HK-2 (cell line): ENCODE measurements at regions not wholly inside any gene's neighbourhood (a gene's known extent, or its start where the extent isn't known, plus 50 kb on each side); places are given as distances from the start of the nearest gene placed in this dataset.

Source experiments
- DNase-seq: peaks from one replicate; pipeline ENCODE4 v3.0.0-alpha.2; 2018; ENCODE audit not compliant: unreplicated experiment

- DNase-seq, result no peak
Measured at GRCh38 chr12:105843986-105844760, 294.6 kb downstream of the NUAK1 start.

GRCh38 chr12:105846331-105846730 is 292.4 kb downstream of the NUAK1 start:
- DNase-seq, result no peak

GRCh38 chr12:105847068-105847467 is 291.7 kb downstream of the NUAK1 start:
- no peak for DNase-seq

GRCh38 chr12:105848286-105848685 is 290.5 kb downstream of the NUAK1 start:
- no peak for DNase-seq

- DNase-seq, result no peak
Measured at GRCh38 chr12:105850103-105850968, 288.4 kb downstream of the NUAK1 start.

GRCh38 chr12:105852496-105852895 is 286.3 kb downstream of the NUAK1 start:
- no peak for DNase-seq

- no peak for DNase-seq
Measured at GRCh38 chr12:105852951-105853350, 285.8 kb downstream of the NUAK1 start.

GRCh38 chr12:105854071-105854470 is 284.7 kb downstream of the NUAK1 start:
- DNase-seq, result no peak

- no peak for DNase-seq
Measured at GRCh38 chr12:105855361-105856047, 283.2 kb downstream of the NUAK1 start.

- DNase-seq, result no peak
Measured at GRCh38 chr12:105856048-105856405, 282.7 kb downstream of the NUAK1 start.

- no peak for DNase-seq
Measured at GRCh38 chr12:105858981-105859710, 279.6 kb downstream of the NUAK1 start.

- no peak for DNase-seq
Measured at GRCh38 chr12:105860561-105861207, 278.1 kb downstream of the NUAK1 start.

GRCh38 chr12:105861227-105861626 is 277.5 kb downstream of the NUAK1 start:
- no peak for DNase-seq

- no peak for DNase-seq
Measured at GRCh38 chr12:105862163-105862821, 276.5 kb downstream of the NUAK1 start.

- no peak for DNase-seq
Measured at GRCh38 chr12:105864316-105864715, 274.4 kb downstream of the NUAK1 start.

GRCh38 chr12:105864901-105865300 is 273.9 kb downstream of the NUAK1 start:
- no peak for DNase-seq

- no peak for DNase-seq
Measured at GRCh38 chr12:105865886-105866285, 272.9 kb downstream of the NUAK1 start.

- DNase-seq, result no peak
Measured at GRCh38 chr12:105874121-105874520, 264.6 kb downstream of the NUAK1 start.

- DNase-seq, result no peak
Measured at GRCh38 chr12:105876396-105876927, 262.3 kb downstream of the NUAK1 start.

GRCh38 chr12:105878964-105879363 is 259.8 kb downstream of the NUAK1 start:
- no peak for DNase-seq
